ENCODE measurements at regions not wholly inside any gene's neighbourhood (a gene's known extent, or its start where the extent isn't known, plus 50 kb on each side); places are given as distances from the start of the nearest gene placed in this dataset.

GRCh38 chr2:11012131-11012693 lies 100.5 kb downstream of the KCNF1 start:
- no peak overlapping the region for H3K4me3 ChIP-seq (ENCODE audit: low read depth, low read length)
- no peak for DNase-seq (ENCODE audit: low read depth)

DNA sequence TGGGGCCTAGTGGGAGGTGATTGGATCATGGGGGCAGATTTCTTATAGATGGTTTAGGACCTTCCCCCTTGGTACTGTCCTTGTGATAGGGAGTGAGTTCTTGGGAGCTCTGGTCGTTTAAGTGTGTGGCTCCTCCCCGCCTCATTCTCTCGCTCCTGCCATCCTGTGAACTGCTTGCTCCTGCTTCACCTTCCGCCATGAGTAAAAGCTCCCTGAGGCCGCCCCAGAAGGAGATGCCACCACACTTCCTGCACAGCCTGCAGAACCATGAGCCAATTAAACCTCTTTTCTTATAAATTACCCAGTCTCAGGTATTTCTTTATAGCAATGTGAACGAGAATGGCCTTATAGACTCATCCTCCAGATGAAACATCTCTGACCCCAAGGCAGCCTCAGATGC lies 101.5 kb downstream of the KCNF1 start:
- H3K4me3 ChIP-seq (ENCODE audit: low read depth, low read length), result no peak overlapping the region
- no peak for DNase-seq (ENCODE audit: low read depth)

DNA sequence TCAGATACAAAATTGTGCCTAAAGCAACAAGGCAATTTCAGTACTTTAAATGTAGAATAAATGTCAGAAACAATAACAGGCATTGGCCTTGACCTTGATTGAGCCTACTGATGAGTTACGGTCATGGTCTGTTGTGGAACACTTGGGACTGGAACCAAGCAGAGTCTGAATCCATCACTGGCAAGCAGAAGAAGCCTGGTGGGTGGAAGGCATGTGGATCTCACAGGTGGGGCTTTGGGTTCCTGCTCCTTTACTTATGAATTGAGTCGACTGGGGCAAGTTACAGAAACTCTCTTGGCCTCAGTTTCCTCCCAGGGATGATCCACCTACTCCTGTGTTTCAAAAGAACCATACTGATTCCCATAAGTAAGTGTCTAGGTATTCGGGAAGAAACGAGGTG lies 102.3 kb downstream of the KCNF1 start:
- no peak overlapping the region for H3K4me3 ChIP-seq (ENCODE audit: low read depth, low read length)
- DNase-seq (ENCODE audit: low read depth), result no peak

GRCh38 chr2:11016735-11017388 lies 105.1 kb downstream of the KCNF1 start:
- H3K4me3 ChIP-seq (ENCODE audit: low read depth, low read length), result no peak overlapping the region
- no peak for DNase-seq (ENCODE audit: low read depth)

GRCh38 chr2:11017921-11018320 lies 106.2 kb downstream of the KCNF1 start:
- no peak overlapping the region for H3K4me3 ChIP-seq (ENCODE audit: low read depth, low read length)
- DNase-seq (ENCODE audit: low read depth), result no peak

DNA sequence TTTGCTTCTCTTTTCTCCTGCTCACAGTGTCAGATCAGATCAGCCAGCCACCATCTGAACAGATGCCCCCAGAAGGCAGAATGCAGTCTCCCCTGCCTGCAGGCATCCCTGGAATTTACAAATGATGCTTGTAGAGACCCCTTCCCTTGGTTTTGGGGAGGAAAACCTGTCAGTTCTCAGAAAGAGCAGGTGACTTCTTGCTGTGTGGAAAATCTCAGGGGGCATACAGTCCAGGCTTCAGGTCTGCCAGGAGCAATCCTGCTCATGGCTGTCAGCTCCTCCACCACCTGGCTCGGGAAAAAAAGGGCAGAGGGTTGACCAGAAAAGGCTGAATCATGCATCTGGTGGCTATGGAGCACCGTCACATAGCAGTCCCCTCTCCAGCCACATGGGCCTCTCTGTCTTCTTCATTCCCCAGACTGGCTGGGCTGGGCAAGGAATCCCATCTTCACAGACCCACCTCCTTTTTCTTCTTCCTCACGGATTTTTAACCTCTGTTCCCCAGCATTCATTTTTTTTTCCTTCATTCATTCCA lies 107.0 kb downstream of the KCNF1 start:
- no peak for DNase-seq (ENCODE audit: low read depth)
- no peak overlapping the region for H3K4me3 ChIP-seq (ENCODE audit: low read depth, low read length)

- H3K4me3 ChIP-seq (ENCODE audit: low read depth, low read length), result no peak overlapping the region
- no peak for DNase-seq (ENCODE audit: low read depth)
These were observed 107.9 kb downstream of the KCNF1 start for GRCh38 chr2:11019614-11020013.

DNA sequence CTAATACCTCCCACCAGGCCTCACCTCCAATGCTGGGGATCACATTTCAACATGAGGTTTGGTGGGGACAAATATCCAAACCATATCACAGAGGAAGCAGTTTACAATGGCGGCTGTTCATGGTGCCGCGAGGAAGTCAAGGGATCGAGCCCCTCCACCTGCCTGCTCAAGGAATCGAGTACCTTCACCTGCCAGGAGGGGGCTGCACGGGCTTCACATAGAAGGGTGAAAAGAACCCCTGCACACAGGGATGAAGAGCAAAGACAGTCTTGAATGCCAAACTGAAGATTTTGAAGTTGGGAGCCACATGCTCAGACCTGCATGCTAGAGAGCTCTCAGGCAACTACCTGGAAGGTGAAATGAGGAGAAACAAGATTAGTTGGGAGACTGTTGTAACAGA lies 110.3 kb downstream of the KCNF1 start:
- no peak for DNase-seq (ENCODE audit: low read depth)
- H3K4me3 ChIP-seq (ENCODE audit: low read depth, low read length), result no peak overlapping the region

DNA sequence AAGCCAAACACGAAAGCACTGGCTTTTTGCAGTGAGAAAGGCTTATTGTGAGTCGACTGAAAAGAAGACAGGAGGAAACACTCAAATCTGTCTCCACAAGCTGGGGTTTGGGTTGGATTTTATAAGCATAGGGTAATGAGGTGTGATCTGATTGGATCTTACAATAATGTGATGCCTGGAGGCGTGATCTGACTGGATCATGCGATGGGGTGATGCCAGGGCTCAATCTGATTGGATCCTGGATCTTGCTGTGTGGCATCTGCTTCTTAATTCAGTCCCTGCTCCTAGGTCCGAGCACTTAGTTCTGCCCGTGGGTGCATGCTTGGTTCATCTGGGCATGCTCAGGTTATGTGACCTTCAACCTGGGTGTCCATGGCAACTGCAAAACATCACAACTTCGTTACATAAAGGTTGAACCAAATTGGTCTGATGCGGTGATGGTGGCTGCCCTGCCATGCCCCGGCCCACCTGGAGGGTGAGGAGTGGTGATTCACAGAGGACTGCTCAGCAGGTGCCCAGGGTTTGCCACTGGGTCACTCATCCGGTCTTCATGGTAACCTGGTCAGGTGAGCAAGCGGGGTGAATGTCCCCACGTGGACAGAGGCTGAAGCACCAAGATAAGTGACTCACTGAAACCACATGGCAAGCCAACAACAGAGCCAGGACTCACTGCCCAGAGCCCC lies 111.0 kb downstream of the KCNF1 start:
- no peak overlapping the region for H3K4me3 ChIP-seq (ENCODE audit: low read depth, low read length)
- no peak for DNase-seq (ENCODE audit: low read depth)

DNA sequence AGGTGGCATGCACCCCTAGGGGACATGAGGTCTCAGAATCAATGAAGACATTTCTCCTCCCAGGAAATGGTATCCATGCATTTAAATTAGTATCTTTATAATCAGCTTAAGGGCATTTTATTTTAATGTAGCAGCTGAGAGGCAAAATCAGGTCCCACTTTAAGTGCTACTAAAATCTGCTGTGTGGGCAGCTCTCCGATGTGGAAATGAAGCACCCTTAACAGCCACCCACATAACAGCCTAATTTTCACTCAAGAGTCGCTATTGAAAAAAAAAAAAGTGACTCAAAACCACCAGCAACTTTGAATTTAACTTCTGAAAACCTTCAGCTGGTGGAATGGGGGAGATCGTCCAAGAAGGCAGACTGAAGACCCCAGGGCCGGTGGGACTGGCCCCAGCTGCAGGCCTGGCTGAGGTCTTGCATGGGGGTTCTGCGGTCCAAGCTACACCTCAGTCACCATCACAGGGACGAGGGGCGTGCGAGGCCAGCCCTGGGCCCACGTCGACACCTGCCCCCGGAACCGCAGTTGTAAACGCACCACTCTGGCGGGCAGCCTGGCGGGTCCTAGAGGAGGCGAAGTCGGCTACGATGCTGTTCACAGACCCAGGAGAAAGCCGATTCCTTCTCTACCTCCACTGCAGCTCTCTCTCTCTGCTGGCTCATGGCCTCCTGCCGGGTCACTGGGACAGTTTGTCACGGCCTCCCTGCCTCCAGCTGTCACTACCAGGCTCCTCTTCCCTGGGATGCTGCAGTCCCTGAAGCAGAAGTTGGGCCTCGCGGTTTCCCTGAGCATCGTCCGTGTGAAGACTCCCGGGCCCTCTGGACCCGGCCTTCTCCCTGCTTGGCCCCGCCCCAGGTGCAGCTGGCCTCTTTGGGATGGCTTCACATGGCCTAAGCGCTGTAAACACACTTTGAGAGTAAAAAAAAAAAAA lies 111.9 kb downstream of the KCNF1 start:
- no peak for DNase-seq (ENCODE audit: low read depth)
- no peak overlapping the region for H3K4me3 ChIP-seq (ENCODE audit: low read depth, low read length)

GRCh38 chr2:11024259-11024645 lies 112.5 kb downstream of the KCNF1 start:
- H3K4me3 ChIP-seq (ENCODE audit: low read depth, low read length), result no peak overlapping the region
- no peak for DNase-seq (ENCODE audit: low read depth)

GRCh38 chr2:11024687-11025086 lies 113.0 kb downstream of the KCNF1 start:
- DNase-seq (ENCODE audit: low read depth), result no peak
- no peak overlapping the region for H3K4me3 ChIP-seq (ENCODE audit: low read depth, low read length)

- no peak overlapping the region for H3K4me3 ChIP-seq (ENCODE audit: low read depth, low read length)
These were observed 114.7 kb downstream of the KCNF1 start for GRCh38 chr2:11026286-11026921.

DNA sequence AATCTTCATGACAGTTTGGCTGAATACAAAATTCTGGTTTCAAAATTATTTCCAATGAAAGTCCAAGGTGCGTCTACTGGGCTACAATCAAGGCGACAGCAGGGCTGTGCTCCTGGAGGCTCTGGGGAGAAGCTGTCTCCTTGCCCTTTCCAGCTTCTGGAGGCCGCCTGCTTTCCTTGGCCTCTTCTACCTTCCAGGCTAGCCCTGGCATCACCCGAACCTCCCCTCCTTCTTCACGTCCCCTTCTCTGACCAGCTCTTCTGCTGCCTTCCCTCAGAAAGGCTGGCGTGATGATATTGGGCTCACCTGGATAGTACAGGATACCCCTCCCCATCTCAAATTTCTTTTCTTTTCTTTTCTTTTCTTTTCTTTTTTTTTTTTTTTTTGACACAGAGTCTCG lies 115.5 kb downstream of the KCNF1 start:
- H3K4me3 ChIP-seq (ENCODE audit: low read depth, low read length), result no peak overlapping the region
- DNase-seq (ENCODE audit: low read depth), result no peak

More at GRCh38 chr2:11026286-11026921, 114.7 kb downstream of the KCNF1 start:
- DNase-seq (ENCODE audit: low read depth), result no peak

DNA sequence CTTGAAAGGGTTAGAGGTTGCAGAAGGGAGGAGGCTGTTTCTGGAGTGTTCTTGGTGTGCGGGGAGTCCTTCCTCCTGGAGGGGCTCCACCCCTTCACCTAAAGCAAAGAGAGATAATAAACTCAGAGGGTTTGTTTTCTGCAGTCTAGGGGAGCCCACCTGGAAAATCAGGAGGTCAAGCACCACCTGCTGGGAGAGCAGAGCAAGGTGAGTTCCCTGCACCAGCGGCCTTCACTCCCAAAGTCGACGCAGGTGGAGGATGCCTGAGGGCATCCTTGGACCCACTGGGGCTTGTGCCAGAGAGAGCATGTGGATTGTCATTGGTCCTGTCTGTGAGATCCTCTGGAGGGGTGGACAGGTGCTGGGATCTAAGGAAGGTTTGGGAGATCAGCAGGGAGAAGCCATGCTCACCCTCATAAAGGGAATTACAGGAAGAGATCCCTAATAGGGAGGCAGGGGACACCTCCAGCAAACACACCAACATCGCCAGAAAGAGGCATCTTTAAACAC lies 116.7 kb downstream of the KCNF1 start:
- no peak overlapping the region for H3K4me3 ChIP-seq (ENCODE audit: low read depth, low read length)
- DNase-seq (ENCODE audit: low read depth), result no peak

- no peak for DNase-seq (ENCODE audit: low read depth)
- H3K4me3 ChIP-seq (ENCODE audit: low read depth, low read length), result no peak overlapping the region
These were observed 117.4 kb downstream of the KCNF1 start for GRCh38 chr2:11029136-11029535.

DNA sequence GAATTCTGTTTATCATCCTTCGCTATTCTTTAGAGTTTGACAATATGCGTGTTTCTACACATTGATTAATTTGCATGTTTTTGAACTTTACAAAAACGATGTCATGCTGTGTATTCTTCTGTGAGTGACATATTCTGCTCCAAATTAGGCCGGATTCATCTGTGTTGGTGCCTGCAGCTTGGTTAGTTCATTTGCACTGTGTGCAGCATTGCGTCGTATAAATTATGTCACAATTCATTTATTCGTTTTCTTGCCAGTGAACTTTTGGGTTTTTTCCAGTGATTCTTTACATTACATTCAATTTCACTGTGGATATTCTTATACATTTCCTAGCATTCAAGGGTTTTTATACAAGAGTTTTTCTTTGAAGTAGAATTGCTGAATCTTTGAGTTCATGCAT lies 118.3 kb downstream of the KCNF1 start:
- no peak overlapping the region for H3K4me3 ChIP-seq (ENCODE audit: low read depth, low read length)
- no peak for DNase-seq (ENCODE audit: low read depth)

- H3K4me3 ChIP-seq (ENCODE audit: low read depth, low read length), result no peak overlapping the region
These were observed 119.2 kb downstream of the KCNF1 start for GRCh38 chr2:11030909-11031308.

DNA sequence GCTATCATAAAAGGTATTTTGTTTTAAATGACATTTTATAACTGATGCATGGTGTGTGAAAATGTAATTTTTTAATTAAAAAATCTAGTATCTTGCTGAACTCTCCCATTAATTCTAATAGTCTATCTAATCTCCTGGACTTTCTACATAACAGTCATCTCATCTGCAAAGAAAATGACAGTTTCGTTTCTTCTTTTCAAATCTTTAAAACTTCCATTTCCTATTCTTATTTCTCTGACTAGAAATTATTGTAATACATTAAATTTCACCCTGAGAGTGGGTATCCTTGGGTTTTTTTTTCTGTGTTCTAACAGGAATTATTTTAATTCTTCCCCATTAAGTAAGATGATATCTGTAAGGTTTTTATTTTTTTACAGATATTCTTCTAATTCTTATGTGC lies 120.1 kb downstream of the KCNF1 start:
- DNase-seq (ENCODE audit: low read depth), result no peak
- H3K4me3 ChIP-seq (ENCODE audit: low read depth, low read length), result no peak overlapping the region

More at GRCh38 chr2:11030909-11031308, 119.2 kb downstream of the KCNF1 start:
- DNase-seq (ENCODE audit: low read depth), result no peak

Data from skeletal muscle cell (primary cell).